ENCODE measurements at regions not wholly inside any gene's neighbourhood (a gene's known extent, or its start where the extent isn't known, plus 50 kb on each side); places are given as distances from the start of the nearest gene placed in this dataset.

- no peak overlapping the region for H3K9ac ChIP-seq (ENCODE audit: low read length)
- no peak overlapping the region for H3K27ac ChIP-seq (ENCODE audit: low read depth, low read length, poor library complexity, severe bottlenecking)
- H3K9me3 ChIP-seq (ENCODE audit: low read length), result no peaks in the 10 kb centered on the region
- H3K4me2 ChIP-seq (ENCODE audit: low read length), result no peak overlapping the region
- H3K9me2 ChIP-seq (ENCODE audit: low read depth, low read length), result no peaks in the 10 kb centered on the region
- H3K79me2 ChIP-seq (ENCODE audit: insufficient read depth, low read length), result no peaks in the 10 kb centered on the region
- H3F3A ChIP-seq (ENCODE audit: insufficient read depth, low read length), result no peaks in the 10 kb centered on the region
- H2AFZ ChIP-seq (ENCODE audit: low read length), result no peak overlapping the region
- no peak overlapping the region for H3K4me3 ChIP-seq (ENCODE audit: low read depth, low read length, poor library complexity, severe bottlenecking)
- no peaks in the 10 kb centered on the region for H4K20me1 ChIP-seq (ENCODE audit: insufficient read depth, low read length)
- H3K27me3 ChIP-seq (ENCODE audit: insufficient read depth, low read length), result no peaks in the 10 kb centered on the region
- no peaks in the 10 kb centered on the region for H3K36me3 ChIP-seq (ENCODE audit: insufficient read depth, low read length)
- no peaks in the 10 kb centered on the region for H3K4me1 ChIP-seq (ENCODE audit: insufficient read depth, low read length, severe bottlenecking)
- TF ChIP-seq, protein P1, sequence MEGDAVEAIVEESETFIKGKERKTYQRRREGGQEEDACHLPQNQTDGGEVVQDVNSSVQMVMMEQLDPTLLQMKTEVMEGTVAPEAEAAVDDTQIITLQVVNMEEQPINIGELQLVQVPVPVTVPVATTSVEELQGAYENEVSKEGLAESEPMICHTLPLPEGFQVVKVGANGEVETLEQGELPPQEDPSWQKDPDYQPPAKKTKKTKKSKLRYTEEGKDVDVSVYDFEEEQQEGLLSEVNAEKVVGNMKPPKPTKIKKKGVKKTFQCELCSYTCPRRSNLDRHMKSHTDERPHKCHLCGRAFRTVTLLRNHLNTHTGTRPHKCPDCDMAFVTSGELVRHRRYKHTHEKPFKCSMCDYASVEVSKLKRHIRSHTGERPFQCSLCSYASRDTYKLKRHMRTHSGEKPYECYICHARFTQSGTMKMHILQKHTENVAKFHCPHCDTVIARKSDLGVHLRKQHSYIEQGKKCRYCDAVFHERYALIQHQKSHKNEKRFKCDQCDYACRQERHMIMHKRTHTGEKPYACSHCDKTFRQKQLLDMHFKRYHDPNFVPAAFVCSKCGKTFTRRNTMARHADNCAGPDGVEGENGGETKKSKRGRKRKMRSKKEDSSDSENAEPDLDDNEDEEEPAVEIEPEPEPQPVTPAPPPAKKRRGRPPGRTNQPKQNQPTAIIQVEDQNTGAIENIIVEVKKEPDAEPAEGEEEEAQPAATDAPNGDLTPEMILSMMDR (IDR thresholded peaks at IDR 0.05; ENCODE audit: low read length), result no peak
- no peak for TF ChIP-seq EZH2 (IDR thresholded peaks at IDR 0.05; ENCODE audit: borderline replicate concordance, low read length)
Observed at GRCh38 chr1:195790514-195791168, 817.6 kb downstream of the KCNT2 start.

GRCh38 chr1:195789321-195789720 lies 818.9 kb downstream of the KCNT2 start:
- no peaks in the 10 kb centered on the region for H3K4me1 ChIP-seq (ENCODE audit: insufficient read depth, low read length, severe bottlenecking)
- H3K9me2 ChIP-seq (ENCODE audit: low read depth, low read length), result no peaks in the 10 kb centered on the region
- H3K27ac ChIP-seq (ENCODE audit: low read depth, low read length, poor library complexity, severe bottlenecking), result no peak overlapping the region
- no peaks in the 10 kb centered on the region for H3F3A ChIP-seq (ENCODE audit: insufficient read depth, low read length)
- no peak for TF ChIP-seq EZH2 (IDR thresholded peaks at IDR 0.05; ENCODE audit: borderline replicate concordance, low read length)
- TF ChIP-seq, protein P1 (IDR thresholded peaks at IDR 0.05; ENCODE audit: low read length), result no peak
- H3K36me3 ChIP-seq (ENCODE audit: insufficient read depth, low read length), result no peaks in the 10 kb centered on the region
- no peaks in the 10 kb centered on the region for H3K27me3 ChIP-seq (ENCODE audit: insufficient read depth, low read length)
- no peaks in the 10 kb centered on the region for H4K20me1 ChIP-seq (ENCODE audit: insufficient read depth, low read length)
- no peak overlapping the region for H3K4me3 ChIP-seq (ENCODE audit: low read depth, low read length, poor library complexity, severe bottlenecking)
- no peaks in the 10 kb centered on the region for H3K9me3 ChIP-seq (ENCODE audit: low read length)
- H2AFZ ChIP-seq (ENCODE audit: low read length), result no peak overlapping the region
- H3K79me2 ChIP-seq (ENCODE audit: insufficient read depth, low read length), result no peaks in the 10 kb centered on the region
- no peak overlapping the region for H3K9ac ChIP-seq (ENCODE audit: low read length)
- H3K4me2 ChIP-seq (ENCODE audit: low read length), result no peak overlapping the region

GRCh38 chr1:195788721-195789120 lies 819.5 kb downstream of the KCNT2 start:
- Histone ChIP-seq H3K9ac (ENCODE audit: low read length) (no peak overlapping the region), H3K4me3 (ENCODE audit: low read depth, low read length, poor library complexity, severe bottlenecking) (no peak overlapping the region), H3K4me2 (ENCODE audit: low read length) (no peak overlapping the region), H3K27me3 (ENCODE audit: insufficient read depth, low read length) (no peaks in the 10 kb centered on the region), H3K79me2 (ENCODE audit: insufficient read depth, low read length) (no peaks in the 10 kb centered on the region), H2AFZ (ENCODE audit: low read length) (no peak overlapping the region), H3K36me3 (ENCODE audit: insufficient read depth, low read length) (no peaks in the 10 kb centered on the region), H3F3A (ENCODE audit: insufficient read depth, low read length) (no peaks in the 10 kb centered on the region), H3K4me1 (ENCODE audit: insufficient read depth, low read length, severe bottlenecking) (no peaks in the 10 kb centered on the region), H3K27ac (ENCODE audit: low read depth, low read length, poor library complexity, severe bottlenecking) (no peak overlapping the region), H3K9me2 (ENCODE audit: low read depth, low read length) (no peaks in the 10 kb centered on the region), H3K9me3 (ENCODE audit: low read length) (no peaks in the 10 kb centered on the region), H4K20me1 (ENCODE audit: insufficient read depth, low read length) (no peaks in the 10 kb centered on the region)
- TF ChIP-seq EZH2 (IDR thresholded peaks at IDR 0.05; ENCODE audit: borderline replicate concordance, low read length), result no peak
- TF ChIP-seq, protein P1 (IDR thresholded peaks at IDR 0.05; ENCODE audit: low read length), result no peak
